HG03469 (cell line): ENCODE measurements at regions not wholly inside any gene's neighbourhood (a gene's known extent, or its start where the extent isn't known, plus 50 kb on each side); places are given as distances from the start of the nearest gene placed in this dataset.
"Not testable (repeated sequence)": the region's sequence is repeated elsewhere in the genome, so short reads cannot be mapped to it uniquely, and the experiment has no call there.

Source experiments
- ATAC-seq: cut with Tn5 transposase; IDR thresholded peaks from one replicate; pipeline ENCODE4 v1.9.1; 2021; ENCODE audit warnings: mild to moderate bottlenecking, moderate library complexity, moderate number of reproducible peaks; ENCODE audit not compliant: unreplicated experiment

GRCh38 chr6:121856296-121856695 is 420.9 kb downstream of the GJA1 start:
- ATAC-seq: no peak

- no peak for ATAC-seq
These were observed 422.1 kb downstream of the GJA1 start for GRCh38 chr6:121857551-121857950.

- ATAC-seq: no peak
These were observed 422.9 kb downstream of the GJA1 start for GRCh38 chr6:121858310-121858709.

- ATAC-seq: no peak
These were observed 423.5 kb downstream of the GJA1 start for GRCh38 chr6:121858986-121859385.

GRCh38 chr6:121865811-121866210 is 430.4 kb downstream of the GJA1 start:
- ATAC-seq: no peak

GRCh38 chr6:121867095-121867494 is 431.6 kb downstream of the GJA1 start:
- no peak for ATAC-seq

GRCh38 chr6:121868206-121868605 is 432.8 kb downstream of the GJA1 start:
- no peak for ATAC-seq

GRCh38 chr6:121873595-121873994 is 438.1 kb downstream of the GJA1 start:
- no peak for ATAC-seq

GRCh38 chr6:121876721-121877120 is 441.3 kb downstream of the GJA1 start:
- no peak for ATAC-seq

GRCh38 chr6:121879149-121879548 is 443.7 kb downstream of the GJA1 start:
- ATAC-seq: no peak

- no peak for ATAC-seq
These were observed 445.4 kb downstream of the GJA1 start for GRCh38 chr6:121880831-121881230.

GRCh38 chr6:121881974-121882667 is 446.7 kb downstream of the GJA1 start:
- no peak for ATAC-seq

- no peak for ATAC-seq
These were observed 448.6 kb downstream of the GJA1 start for GRCh38 chr6:121884091-121884490.

GRCh38 chr6:121884620-121885019 is 449.2 kb downstream of the GJA1 start:
- no peak for ATAC-seq

- no peak for ATAC-seq
These were observed 450.1 kb downstream of the GJA1 start for GRCh38 chr6:121885399-121886152.

- no peak for ATAC-seq
These were observed 450.9 kb downstream of the GJA1 start for GRCh38 chr6:121886223-121886830.

GRCh38 chr6:121887724-121888123 is 452.3 kb downstream of the GJA1 start:
- no peak for ATAC-seq

- no peak for ATAC-seq
These were observed 455.0 kb downstream of the GJA1 start for GRCh38 chr6:121890307-121890910.

- not testable (repeated sequence) for ATAC-seq
These were observed 460.3 kb downstream of the GJA1 start for GRCh38 chr6:121895731-121896130.

- ATAC-seq: no peak
These were observed 460.9 kb downstream of the GJA1 start for GRCh38 chr6:121896363-121896762.

- no peak for ATAC-seq
These were observed 461.3 kb downstream of the GJA1 start for GRCh38 chr6:121896771-121897170.

GRCh38 chr6:121897337-121897760 is 461.9 kb downstream of the GJA1 start:
- no peak for ATAC-seq
